ENCODE measurements at regions not wholly inside any gene's neighbourhood (a gene's known extent, or its start where the extent isn't known, plus 50 kb on each side); places are given as distances from the start of the nearest gene placed in this dataset.

DNA sequence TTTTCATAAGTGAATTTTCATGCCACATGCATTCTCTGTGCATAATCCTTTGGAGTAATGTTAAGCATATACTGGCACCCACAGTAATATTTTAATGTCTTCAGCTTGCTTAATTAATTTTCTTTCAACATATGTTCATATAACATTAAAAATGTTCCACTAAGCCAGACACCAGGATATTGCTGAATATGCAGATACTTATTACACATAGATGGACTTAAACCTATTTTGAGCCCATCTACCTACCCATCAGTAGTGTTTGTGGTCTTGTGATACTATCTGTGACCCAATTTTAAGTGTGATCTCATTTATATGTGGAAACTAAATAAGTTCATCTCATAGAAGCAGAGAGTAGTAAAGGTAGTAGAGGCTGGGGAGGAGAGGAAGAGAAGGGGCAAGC, 379.5 kb upstream of the JAG1 start:
- DNase-seq = no peak

DNA sequence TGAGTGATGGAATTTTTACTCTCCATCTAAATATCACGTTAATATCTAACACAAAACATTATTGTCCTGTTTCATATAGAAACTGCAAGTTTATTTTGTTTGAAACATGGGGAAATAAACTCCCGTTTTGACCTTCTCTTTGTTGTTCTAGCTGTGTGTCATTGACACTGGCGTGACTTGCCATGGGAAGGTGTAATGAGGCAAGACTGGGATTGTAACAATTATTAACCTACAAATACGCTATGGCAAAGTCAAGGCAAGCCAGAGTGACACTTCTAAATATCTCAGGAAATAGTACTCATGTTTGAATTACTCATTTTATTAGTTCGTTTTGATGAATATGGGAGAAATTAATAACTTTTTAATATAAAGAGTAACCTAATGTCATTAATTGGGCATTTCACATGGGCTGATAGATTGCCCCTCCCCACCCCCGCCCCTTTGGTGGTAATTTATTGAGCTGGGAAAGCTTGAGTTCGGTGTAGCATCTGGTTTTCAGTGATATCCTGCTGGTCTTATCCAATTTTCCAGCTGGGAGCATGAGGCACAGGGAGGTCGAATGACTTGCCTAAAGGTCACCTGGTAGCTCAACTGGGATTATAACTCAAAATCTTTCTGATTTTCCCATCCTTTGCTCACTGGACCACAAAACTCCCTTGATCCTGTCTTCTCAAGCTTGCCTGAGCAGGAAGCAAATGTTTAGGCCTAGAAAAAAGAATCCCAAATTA, 380.6 kb upstream of the JAG1 start:
- DNase-seq = no peak

DNA sequence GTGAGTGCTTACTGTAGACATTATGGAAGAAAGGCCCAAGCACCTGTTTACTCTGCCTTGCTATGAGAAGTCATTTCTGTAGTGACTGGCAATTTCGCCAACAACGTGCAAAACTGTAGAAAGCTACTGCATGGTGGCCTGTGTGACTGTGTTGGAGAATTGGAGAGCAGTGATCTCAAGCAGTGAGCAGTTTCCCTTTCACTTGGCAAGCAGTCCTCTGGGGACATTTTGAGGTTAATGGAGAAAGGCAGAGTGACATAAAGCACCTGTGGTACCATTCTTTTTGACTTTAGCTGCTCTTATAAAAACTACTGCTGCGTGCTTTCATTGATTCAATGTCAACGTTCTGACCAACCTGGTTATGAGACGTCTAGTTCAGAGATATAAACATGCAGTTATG, 382.6 kb upstream of the JAG1 start:
- no peak for DNase-seq

DNA sequence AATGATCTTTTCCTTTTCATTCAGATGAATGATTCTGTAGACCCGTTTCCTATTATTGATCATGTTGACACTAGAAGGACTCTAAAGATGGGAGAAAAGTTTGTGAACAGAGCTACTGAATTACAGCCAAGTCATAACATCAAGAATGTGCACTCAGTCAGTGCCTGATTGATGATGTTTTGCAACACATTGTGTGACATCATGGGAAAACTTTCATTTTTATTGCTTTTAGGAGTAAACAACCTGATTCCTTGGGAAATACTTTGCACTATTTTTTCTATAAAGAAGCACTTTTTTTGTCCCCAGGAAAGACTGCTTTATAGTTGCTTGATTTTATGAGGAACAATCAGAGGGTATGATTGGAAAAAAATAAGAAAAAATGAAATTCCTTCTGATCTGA, 383.8 kb upstream of the JAG1 start:
- DNase-seq = no peak

DNA sequence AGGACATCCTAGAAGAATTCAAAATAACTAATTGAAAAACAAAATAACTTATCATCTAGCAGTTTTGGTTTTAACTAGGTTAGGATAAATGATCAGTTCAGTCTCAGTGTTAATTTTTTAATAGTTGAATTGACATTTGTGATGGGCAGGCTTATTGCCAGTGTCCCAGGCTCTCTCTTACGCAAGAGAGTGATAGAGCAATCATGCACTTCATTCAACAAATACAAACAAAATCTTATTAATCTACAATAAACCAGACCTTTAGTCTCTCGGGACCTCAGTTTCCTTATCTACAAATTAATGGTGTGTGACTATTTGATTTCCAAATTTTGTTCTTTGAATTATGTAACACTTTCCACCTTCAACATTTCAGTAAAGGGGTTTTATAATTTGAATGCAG, 385.9 kb upstream of the JAG1 start:
- no peak for DNase-seq

DNA sequence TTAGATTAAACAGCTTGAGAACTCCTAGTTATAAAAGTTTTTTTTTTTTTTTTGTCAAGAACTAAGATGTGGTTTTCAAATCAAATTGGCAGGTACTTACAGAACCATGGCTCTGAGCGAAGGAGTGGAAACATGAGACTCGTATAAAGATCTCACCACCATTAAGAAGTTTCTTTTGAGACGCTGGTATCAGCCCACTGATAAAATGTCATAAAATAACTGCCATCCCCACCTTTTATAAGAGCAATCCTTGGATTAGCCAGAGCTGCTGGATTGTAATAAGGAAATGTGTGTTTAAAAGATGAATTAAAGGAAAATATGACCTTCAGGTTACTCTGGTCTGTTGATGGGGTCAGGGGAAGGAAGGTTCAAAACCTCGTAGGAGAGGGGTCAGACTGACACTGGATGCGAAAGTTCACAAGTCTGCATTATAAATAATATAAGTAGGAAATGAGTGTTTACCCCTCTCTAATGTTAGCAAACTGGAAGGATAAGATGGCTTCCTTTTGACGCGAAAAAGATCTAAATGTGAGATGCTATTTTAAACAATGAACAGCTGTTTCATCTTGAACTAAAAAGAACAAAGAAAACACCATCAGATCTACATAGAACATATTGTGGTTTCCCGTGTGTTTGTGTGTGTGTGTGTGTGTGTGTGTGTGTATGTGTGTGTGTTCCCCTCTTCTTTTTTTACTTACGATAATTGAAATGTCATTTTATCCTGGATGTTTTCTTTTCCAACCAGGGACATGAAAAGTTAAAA, 386.8 kb upstream of the JAG1 start:
- DNase-seq = no peak

DNA sequence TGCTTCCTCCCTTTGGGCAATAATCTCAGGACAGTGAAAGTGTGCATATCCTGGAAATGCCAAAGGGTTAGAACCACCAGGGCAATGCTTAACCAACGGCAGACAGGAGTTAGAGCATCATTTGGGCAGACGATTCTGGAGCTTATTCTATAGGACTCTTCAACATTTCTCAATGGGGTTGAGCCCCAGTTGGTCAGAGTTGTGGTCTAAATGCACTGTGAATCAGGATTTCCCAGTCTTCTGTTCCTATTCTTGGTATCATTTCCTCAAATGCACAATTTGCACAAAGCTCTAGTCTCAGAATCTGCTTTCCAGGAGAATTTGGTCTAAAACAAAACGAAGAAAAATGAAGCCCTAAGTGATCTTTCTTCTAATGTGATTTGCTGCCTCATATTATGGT, 389.6 kb upstream of the JAG1 start:
- no peak for DNase-seq

DNA sequence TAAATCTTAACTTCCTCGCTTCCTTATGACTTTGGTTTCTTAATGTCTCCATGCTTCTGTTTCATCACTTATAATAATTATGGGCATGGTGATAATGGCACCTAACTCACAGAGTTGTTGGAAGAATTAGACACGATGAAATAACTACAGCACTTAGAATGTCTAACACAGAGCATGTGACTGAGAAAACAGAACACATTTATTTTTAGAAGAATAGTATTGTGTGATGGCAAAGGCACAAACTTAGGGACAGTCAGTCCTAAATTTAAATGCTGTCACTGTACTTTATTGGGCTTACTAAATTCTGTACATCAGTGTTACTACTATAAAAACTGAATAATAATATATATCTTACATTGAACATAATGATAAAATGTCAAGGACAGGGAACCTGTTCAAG, 391.1 kb upstream of the JAG1 start:
- no peak for DNase-seq

DNA sequence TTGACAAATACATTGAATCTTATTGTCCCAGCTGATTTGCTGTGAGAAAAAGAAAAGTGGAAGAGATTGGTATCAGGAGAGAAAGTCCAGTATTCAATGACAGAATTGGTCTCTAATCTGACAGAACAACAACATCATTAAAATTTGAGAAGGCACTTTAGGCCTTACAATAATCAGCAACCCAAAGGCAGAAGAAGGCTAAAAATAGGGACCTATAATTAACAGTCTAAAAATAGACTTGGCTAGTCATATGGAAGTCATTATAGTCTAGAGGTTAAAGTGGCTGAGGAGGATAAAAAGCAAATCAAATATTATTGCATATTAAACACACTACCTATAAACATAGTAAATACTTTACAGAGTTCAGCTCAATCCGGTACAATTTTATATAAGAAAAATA, 393.6 kb upstream of the JAG1 start:
- no peak for DNase-seq

DNA sequence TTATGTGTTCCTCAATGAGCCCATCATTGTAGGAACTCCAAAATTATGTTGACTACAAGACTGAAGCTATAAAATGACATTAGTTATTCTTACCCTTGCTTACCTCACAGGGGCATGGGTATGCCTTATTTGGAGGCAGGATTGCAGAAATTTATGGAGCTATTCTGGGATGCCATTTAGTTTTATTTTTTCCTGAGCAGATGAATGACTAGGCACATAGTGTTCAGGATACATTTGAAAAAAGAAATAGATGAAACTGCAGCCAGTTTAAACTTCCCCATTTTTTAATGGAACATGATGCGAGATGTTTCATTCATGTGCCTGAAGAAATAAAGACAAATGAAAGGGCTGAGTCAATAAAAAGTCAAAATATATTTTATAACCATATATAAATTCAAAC, 399.2 kb upstream of the JAG1 start:
- no peak for DNase-seq

DNA sequence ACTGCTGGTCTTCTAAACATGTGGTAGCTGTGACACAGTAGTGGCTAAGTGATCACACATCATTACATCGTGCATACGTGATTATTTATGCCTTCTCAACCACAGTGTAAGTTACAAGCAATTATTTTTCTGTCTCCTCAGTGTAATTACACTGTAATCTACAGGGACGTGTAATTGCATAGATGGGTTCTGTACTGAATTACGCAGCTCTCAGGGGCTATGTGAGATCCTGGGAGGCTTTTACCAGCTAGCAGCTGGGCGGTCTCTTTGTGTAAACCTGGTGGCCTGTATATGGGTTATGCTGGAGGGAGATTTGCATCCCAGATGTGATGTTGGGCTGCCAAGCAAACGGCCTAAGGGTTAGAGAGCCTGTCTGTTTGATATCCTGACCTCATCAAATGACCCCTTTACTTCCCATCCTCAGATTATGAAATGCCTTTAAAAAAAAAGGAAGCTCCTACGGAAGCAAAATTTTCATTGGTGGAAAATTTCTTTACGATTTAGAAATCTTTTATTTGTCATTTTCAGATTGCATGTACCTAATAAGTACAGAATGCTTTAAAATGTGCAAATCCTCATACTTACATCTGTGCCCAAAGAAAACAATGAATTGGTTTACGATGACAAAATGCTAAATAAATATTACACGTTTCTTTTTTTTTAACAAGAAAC, 402.8 kb upstream of the JAG1 start:
- DNase-seq = no peak

DNA sequence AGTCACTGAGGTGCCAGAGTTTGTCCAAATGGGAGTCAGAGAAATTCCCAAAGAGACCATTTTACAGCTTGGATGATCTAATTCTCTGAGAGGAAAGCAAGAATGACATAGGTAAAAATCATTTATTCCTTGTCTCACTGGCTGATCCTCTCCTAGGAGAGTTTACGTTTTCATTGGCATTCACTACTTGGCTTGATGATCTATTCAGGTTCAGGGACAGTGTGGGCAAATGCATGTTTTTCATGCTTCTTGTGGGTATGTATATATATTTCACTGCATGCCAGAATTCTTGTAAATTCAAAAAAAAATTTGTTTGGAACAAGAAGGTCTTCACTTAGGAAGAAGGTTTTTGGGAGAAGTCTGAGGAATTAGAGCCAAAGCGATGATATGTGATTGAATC, 403.4 kb upstream of the JAG1 start:
- no peak for DNase-seq

DNA sequence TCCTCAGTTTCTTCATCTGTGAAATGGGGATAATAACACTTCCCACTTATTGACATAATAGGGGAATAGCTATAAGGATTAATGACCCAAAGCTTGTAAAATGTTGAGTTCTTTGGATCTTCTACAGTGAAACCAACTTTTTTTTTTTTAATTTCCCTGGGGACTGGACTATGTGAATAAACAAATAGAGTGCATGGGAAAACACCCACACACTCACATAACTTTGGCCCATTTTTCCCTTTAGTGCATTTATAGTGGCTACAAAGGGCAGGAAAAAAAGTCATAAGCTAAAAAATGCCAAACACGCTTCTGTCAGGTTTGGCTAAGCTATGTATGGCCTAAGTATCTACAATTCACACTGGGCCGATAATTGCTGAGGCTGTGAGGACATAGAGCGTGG, 406.2 kb upstream of the JAG1 start:
- no peak for DNase-seq

DNA sequence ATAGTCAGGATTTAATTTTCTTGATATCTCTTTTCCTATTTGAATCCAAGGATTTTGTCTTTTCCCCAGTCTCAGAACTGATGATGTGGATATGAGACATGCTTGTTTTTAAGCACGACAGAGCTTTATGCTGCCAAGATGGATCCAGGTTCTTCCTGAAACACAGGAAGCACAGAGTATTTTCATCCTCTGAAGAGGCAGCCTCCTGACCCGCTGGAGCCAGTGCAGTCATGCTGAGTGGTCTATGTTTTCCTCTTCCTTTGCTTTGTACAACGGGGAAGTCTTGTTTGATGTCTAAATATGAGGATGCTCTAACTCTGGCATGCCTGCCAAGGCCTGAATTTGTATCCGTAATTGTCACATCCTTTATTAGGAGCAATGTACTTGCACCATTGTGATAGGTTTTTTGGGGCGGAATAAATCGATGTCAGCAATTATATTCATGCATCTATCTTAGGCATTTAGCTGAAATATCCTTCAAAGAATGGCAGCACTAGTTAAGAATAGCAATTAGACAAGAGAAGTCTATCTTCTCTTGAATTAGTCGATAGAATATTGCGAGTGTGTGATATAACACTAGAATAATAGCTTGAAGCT, 407.1 kb upstream of the JAG1 start:
- DNase-seq = no peak

DNA sequence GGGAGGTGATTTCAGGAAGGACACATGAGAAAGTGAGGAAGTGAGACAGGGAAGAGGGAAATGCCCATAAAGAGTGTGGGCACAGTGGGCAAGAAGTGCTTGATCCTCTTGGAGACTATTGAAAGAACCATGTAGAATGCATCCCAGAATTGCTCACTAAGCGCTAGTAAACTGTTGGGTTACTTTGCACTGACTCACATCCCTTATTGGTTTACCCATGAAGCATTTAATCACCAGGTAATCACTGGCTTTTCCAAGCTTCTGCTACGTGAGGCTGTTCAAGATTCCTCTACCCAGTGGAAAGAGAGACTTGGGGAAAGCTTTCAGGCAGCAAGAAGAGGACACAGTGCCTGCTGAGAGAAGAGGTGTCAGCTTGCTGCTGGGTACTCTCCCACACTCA, 410.0 kb upstream of the JAG1 start:
- no peak for DNase-seq

DNA sequence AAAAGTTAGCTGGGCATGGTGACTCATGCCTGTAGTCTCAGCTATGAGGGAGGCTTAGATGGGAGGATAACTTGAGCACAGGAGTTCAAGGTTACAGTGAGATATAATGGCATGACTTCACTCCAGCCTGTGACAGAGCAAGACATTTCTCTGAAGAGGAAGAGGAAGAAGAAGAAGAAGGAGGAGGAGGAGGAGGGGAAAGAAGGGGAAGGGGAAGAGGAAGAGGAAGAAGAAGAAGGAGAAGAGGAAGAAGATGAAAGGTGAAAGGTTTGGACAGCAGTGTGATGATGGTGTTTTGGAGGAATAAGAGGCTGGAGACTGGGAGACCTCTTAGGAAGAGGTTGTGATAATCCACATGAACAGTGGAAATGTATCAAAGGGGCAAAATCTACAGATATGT, 410.7 kb upstream of the JAG1 start:
- no peak for DNase-seq

DNA sequence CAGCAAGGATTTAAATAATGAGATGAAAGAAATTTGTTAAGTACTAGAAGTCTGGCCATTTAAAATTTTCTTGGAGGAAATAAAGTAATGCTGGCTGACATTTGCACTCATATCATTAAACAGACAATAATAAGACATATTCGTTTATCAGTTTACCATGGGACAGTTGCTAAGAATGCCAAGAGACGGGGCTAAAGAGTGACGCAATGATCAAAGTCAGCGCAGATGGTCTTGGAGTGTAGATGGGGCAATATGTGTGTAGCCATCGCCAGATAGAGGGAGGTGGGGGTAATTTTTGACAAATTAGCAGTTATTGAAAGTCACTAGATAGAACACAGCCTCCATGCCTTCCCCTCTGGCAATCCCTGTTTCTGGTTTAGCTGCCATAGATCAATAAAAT, 413.2 kb upstream of the JAG1 start:
- no peak for DNase-seq

DNA sequence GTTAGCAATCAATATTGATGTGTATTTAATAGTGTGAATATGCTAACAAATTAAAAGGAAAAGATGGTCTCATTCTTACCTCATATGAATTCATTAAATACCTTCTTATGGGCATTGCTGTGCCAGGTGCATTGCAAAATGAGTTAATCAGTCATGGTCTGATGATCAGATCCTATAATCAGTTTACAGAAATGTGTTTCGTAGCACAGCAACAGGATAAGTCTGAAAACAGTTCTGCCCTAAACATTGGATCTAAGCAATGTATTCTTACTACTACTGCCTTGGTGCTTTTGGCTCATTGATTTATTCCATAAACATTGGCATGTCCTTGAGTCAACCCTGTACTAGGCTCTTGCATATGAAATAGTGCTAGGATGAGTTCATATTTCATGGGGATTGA, 417.0 kb upstream of the JAG1 start:
- DNase-seq = no peak

DNA sequence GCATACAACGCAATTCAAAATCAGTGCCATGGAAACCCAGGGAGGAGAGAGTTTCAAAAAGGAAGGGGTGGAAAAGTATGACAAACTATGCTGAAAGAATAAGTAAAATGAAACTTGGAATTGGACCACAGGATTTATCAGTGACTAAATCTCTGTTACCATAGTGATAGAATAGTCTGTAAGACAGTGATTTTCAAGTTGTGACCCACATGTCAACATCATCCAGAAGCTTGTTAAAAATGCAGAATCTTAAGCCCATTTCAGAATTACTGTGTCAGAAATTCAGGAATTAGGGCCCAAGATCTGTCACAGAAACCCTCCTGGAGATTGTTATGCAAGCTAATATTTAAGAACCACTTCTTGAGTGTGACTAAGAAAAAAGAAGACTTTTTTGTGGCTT, 417.7 kb upstream of the JAG1 start:
- DNase-seq = no peak

DNA sequence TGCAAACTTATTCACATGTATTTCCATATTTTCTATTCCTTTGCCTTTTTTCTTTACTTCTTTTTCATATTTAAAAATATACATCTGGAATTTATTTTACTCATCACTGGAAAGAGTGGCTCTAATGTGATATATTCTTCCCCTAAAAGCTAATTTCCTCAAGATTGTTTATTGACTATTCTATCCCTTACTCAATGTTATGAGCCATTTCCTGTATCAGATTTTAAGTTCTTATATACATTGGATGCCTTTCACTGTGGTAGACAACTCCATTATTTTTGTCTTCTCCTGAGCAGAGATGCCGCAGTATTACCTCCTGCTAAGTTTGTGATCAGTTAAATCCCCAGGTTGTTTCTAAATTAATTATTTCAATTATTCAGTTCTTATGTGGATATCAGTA, 418.4 kb upstream of the JAG1 start:
- DNase-seq = no peak

DNA sequence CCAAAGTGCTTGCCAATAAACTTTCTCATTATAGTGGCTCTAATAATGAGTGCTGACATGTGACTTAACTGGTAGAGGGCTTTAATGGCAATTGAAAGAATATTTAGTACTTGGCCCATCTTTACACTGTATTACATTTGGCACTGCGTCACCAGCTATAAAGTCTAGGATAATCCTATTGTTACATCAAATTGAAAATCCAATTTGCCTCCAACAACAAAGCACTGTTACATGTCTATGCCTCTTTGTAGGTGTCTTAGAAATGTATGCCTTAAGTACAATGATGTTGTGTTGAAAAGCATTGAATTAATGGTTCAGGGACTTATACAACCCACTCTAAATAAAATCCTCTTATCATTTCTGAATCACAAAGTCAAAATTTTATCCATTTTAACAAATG, 420.4 kb upstream of the JAG1 start:
- DNase-seq = no peak

DNA sequence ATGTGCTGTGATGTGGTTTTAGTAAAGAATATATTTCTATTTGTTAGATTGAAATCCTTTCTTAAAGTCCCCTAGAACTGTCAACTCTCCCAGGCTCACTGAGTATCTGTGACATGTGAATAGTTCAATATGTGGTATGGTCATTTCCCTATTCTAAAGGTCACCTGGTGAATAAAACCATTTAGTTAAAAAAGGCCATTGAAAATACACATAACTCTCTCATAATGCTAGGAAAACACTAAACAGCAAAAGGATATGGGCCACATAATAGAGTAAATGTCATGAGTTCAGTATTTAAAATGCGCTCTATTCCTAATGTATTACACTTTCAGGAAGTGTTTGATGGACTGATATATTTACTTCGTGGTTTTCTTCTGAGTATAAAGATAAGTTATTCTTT, 420.9 kb upstream of the JAG1 start:
- no peak for DNase-seq

DNA sequence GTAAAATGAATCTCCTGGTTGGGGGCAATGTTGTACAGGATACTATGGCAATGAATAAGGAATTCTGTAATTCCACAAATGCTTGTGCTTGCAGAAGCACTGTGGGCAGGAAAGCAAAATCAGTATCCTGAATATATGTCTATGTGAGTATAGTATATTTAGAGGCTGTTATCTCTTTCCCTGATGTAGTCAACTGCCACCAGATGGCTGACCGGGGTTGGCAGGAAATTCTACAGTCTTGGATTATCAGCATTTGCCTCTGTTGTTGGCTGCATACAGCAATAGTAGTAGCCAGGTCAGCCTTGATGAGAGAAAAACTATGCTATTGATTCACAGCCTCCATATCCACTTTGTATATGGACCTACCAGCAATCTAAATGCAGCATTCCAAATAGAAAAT, 425.1 kb upstream of the JAG1 start:
- no peak for DNase-seq

DNA sequence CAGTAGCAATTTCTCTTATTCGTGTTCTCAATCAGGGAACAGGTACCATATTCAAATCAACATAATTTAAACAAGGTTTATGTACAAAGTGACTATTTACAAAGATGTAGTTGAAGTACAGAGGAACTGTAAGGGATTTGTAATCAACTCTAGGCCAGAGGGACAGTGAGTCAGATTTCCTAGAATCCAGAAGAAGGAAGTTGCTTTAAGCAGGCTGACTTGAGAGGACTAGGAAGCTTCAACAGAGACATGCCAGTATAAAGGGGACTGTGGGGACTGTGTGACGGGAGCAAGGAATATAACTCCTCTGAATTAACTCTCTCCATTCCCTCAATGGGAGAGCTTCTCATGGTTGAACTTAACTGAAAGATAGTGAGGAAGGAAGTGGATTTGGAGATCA, 427.4 kb upstream of the JAG1 start:
- no peak for DNase-seq
